GM10266 (cell line): ENCODE measurements at regions not wholly inside any gene's neighbourhood (a gene's known extent, or its start where the extent isn't known, plus 50 kb on each side); places are given as distances from the start of the nearest gene placed in this dataset.
A peak's percentile ranks its signal among the peaks of the same experiment; 100 is the strongest.

Experiments
- DNase-seq: peaks from one replicate; pipeline ENCODE4 v3.0.0; 2012; ENCODE audit errors: extremely low spot score
- CTCF ChIP-seq: IDR thresholded peaks from 2 replicates; pipeline ENCODE4 v1.5.1; 2012; ENCODE audit warnings: mild to moderate bottlenecking, low read depth; ENCODE audit not compliant: control insufficient read depth, insufficient read depth; ENCODE audit errors: missing control alignments

- DNase-seq = no peak
- no peak for TF ChIP-seq CTCF
Measured at GRCh38 chr12:103028881-103029639, 71.6 kb downstream of the ASCL1 start.

- DNase-seq = peak; percentile 24
- TF ChIP-seq CTCF = no peak
Measured at GRCh38 chr12:103036581-103037214, 79.2 kb downstream of the ASCL1 start.

GRCh38 chr12:103043531-103044486, 86.3 kb downstream of the ASCL1 start:
- TF ChIP-seq CTCF = no peak
- no peak for DNase-seq

- no peak for DNase-seq
Measured at GRCh38 chr12:103046154-103046553, 88.7 kb downstream of the ASCL1 start.

GRCh38 chr12:103050273-103050672, 92.8 kb downstream of the ASCL1 start:
- no peak for DNase-seq
- TF ChIP-seq CTCF = no peak

More at GRCh38 chr12:103046154-103046553, 88.7 kb downstream of the ASCL1 start:
- no peak for TF ChIP-seq CTCF

- DNase-seq = no peak
- TF ChIP-seq CTCF = no peak
Measured at GRCh38 chr12:103053089-103053488, 95.6 kb downstream of the ASCL1 start.

- no peak for DNase-seq
- TF ChIP-seq CTCF = no peak
Measured at GRCh38 chr12:103073630-103074029, 116.2 kb downstream of the ASCL1 start.
